Mesothelial cell of epicardium (in vitro differentiated cells): ENCODE measurements at regions not wholly inside any gene's neighbourhood (a gene's known extent, or its start where the extent isn't known, plus 50 kb on each side); places are given as distances from the start of the nearest gene placed in this dataset.

ENCODE experiments used
- DNase-seq, 2 experiments: peaks; one replicate each; pipeline ENCODE4 v3.0.0; 2021; ENCODE audit warnings: low spot score in 2 of 2; ENCODE audit not compliant: unreplicated experiment in 2 of 2
- H3K27ac Mint-ChIP-seq: 2 replicates; pipeline ENCODE4 v1.8.0; 2021; ENCODE audit warnings: mixed read lengths
- H3K27me3 Mint-ChIP-seq: 2 replicates; pipeline ENCODE4 v1.8.0; 2021; ENCODE audit warnings: low read depth, mixed read lengths
- H3K36me3 Mint-ChIP-seq: 2 replicates; pipeline ENCODE4 v1.8.0; 2021; ENCODE audit warnings: mixed read lengths
- H3K4me1 Mint-ChIP-seq: 2 replicates; pipeline ENCODE4 v1.8.0; 2021; ENCODE audit warnings: mixed read lengths
- H3K4me3 Mint-ChIP-seq: 2 replicates; pipeline ENCODE4 v1.8.0; 2021; ENCODE audit warnings: mild to moderate bottlenecking, moderate library complexity, mixed read lengths
- H3K9me3 Mint-ChIP-seq: 2 replicates; pipeline ENCODE4 v1.8.0; 2021; ENCODE audit warnings: mixed read lengths
- CTCF ChIP-seq: fragments of 200-600 bp; sonication (generic); IDR thresholded peaks from one replicate; pipeline ENCODE4 v1.5.0; 2021; ENCODE audit warnings: antibody characterized with exemption; ENCODE audit not compliant: unreplicated experiment

GRCh38 chrX:150146271-150146896, 208.1 kb upstream of the EOLA2 start:
- Mint-ChIP-seq H3K27me3 (peaks cover under 1% of the 10 kb centered on the region), H3K36me3 (no peaks in the 10 kb centered on the region), H3K4me3 (no peak overlapping the region), H3K4me1 (no peaks in the 10 kb centered on the region), H3K9me3 (peaks cover 29% of the 10 kb centered on the region), H3K27ac (no peak overlapping the region)
- no peak for TF ChIP-seq CTCF
- DNase-seq = no peak

GRCh38 chrX:150148749-150149672, 210.7 kb upstream of the EOLA2 start:
- Mint-ChIP-seq H3K4me3 (no peak overlapping the region), H3K9me3 (peaks cover 17% of the 10 kb centered on the region), H3K27ac (no peak overlapping the region), H3K4me1 (no peaks in the 10 kb centered on the region), H3K36me3 (no peaks in the 10 kb centered on the region), H3K27me3 (peaks cover 7% of the 10 kb centered on the region)
- TF ChIP-seq CTCF = no peak
- DNase-seq = no peak

GRCh38 chrX:150150076-150150779, 211.9 kb upstream of the EOLA2 start:
- Mint-ChIP-seq H3K36me3 (no peaks in the 10 kb centered on the region), H3K4me3 (no peak overlapping the region), H3K9me3 (peaks cover 15% of the 10 kb centered on the region), H3K27me3 (peaks cover 7% of the 10 kb centered on the region), H3K27ac (no peak overlapping the region), H3K4me1 (no peaks in the 10 kb centered on the region)
- no peak for TF ChIP-seq CTCF
- DNase-seq = no peak

GRCh38 chrX:150150780-150151125, 212.4 kb upstream of the MAMLD1 start:
- TF ChIP-seq CTCF = no peak
- H3K27me3 Mint-ChIP-seq = peaks cover 7% of the 10 kb centered on the region
- no peaks in the 10 kb centered on the region for H3K4me1 Mint-ChIP-seq
- H3K36me3 Mint-ChIP-seq = no peaks in the 10 kb centered on the region
- no peak overlapping the region for H3K4me3 Mint-ChIP-seq
- no peak overlapping the region for H3K27ac Mint-ChIP-seq
- peaks cover 15% of the 10 kb centered on the region for H3K9me3 Mint-ChIP-seq
- DNase-seq = no peak

- TF ChIP-seq CTCF = no peak
- peaks cover 7% of the 10 kb centered on the region for H3K27me3 Mint-ChIP-seq
- no peak for DNase-seq
- H3K27ac Mint-ChIP-seq = no peak overlapping the region
- H3K4me3 Mint-ChIP-seq = no peak overlapping the region
- H3K9me3 Mint-ChIP-seq = peaks cover 15% of the 10 kb centered on the region
- H3K36me3 Mint-ChIP-seq = no peaks in the 10 kb centered on the region
- no peaks in the 10 kb centered on the region for H3K4me1 Mint-ChIP-seq
These were observed 211.1 kb upstream of the MAMLD1 start for GRCh38 chrX:150152036-150152435.
